HepG2 (cell line): ENCODE measurements at regions not wholly inside any gene's neighbourhood (a gene's known extent, or its start where the extent isn't known, plus 50 kb on each side); places are given as distances from the start of the nearest gene placed in this dataset.

Source experiments
- ATAC-seq: fragments of 200-7000 bp; cut with Tn5 transposase; 3 replicates; pipeline ENCODE4 v1.9.1; 2020; ENCODE audit warnings: mild to moderate bottlenecking, moderate library complexity
- BruUV-seq: library from RNA; stranded (reverse); fragments of 400-500 nt; replicated peaks from 2 replicates; lab custom pipeline; 2021; lab: Mats Ljungman, UMichigan
- CTCF ChIA-PET: fragments of 300-600 bp; formaldehyde crosslinking; extraction: SDS; loops from one replicate; lab custom pipeline; 2021; ENCODE audit warnings: low total read pairs, inconsistent platforms, low intra/inter-chr PET ratio; lab: Yijun Ruan, JAX
- POLR2A ChIA-PET: fragments of 350-600 bp; sonication (Branson Sonifier 250); formaldehyde crosslinking; loops from one replicate; lab custom pipeline; 2020; ENCODE audit warnings: antibody characterized with exemption, inconsistent platforms; lab: Yijun Ruan, JAX
- DNase-seq: peaks from one replicate; pipeline ENCODE4 v3.0.0-alpha.2; 2015; ENCODE audit warnings: low spot score
- FAIRE-seq: peaks from 3 replicates; lab custom pipeline; 2011; peaks lifted over from hg19 to GRCh38; lab: Jason Lieb, UNC
- H2AFZ ChIP-seq: one replicate; pipeline ENCODE4 v1.6.1; 2011; ENCODE audit warnings: low read length, inconsistent platforms
- H3K27ac ChIP-seq: fragments of 300-600 bp; 3 replicates; pipeline ENCODE4 v1.8.0; 2011; ENCODE audit warnings: mixed run types, mild to moderate bottlenecking, mixed read lengths, low read length, inconsistent platforms; ENCODE audit not compliant: insufficient read depth; ENCODE audit errors: extremely low read length
- H3K27me3 ChIP-seq, 2 experiments: fragments of 200-600 bp in 1 of 2; 2 replicates in 1 of 2; 3 replicates in 1 of 2; pipeline versions ENCODE4 v1.6.0 to v1.8.0; 2011; ENCODE audit warnings: low read length in 2 of 2, mild to moderate bottlenecking in 2 of 2, moderate library complexity in 2 of 2, inconsistent platforms in 1 of 2; ENCODE audit not compliant: insufficient read depth in 2 of 2, control insufficient read depth in 1 of 2
- H3K36me3 ChIP-seq, 2 experiments: fragments of 200-600 bp in 1 of 2; replicated peaks in 1 of 2; 2 replicates in 1 of 2; 3 replicates in 1 of 2; pipeline versions ENCODE4 v1.5.1 to v1.8.0; 2011; ENCODE audit warnings: low read length in 2 of 2, inconsistent platforms in 1 of 2; ENCODE audit not compliant: insufficient read depth in 2 of 2, control insufficient read depth in 1 of 2
- H3K4me1 ChIP-seq: 2 replicates; pipeline ENCODE4 v1.5.1; 2012; ENCODE audit warnings: low read length, inconsistent platforms; ENCODE audit not compliant: insufficient read depth
- H3K4me2 ChIP-seq: 2 replicates; pipeline ENCODE4 v1.6.0; 2011; ENCODE audit warnings: low read depth, low read length, inconsistent platforms
- H3K4me3 ChIP-seq, 3 experiments: fragments of 200-600 bp in 1 of 3; sonication (generic), shearing (Covaris generic) in 1 of 3; replicated peaks in 1 of 3; 2 replicates each; pipeline ENCODE4 v1.5.1; 2011 to 2016; ENCODE audit warnings: low read length in 3 of 3, inconsistent platforms in 2 of 3, low read depth in 2 of 3, mild to moderate bottlenecking in 2 of 3, control low read depth in 1 of 3, mixed read lengths in 1 of 3; ENCODE audit not compliant: insufficient read depth in 1 of 3
- H3K79me2 ChIP-seq: one replicate; pipeline ENCODE4 v1.6.1; 2011; ENCODE audit warnings: low read length, inconsistent platforms; ENCODE audit not compliant: insufficient read depth
- H3K9ac ChIP-seq: 2 replicates; pipeline ENCODE4 v1.6.0; 2011; ENCODE audit warnings: mild to moderate bottlenecking, low read depth, low read length, inconsistent platforms; ENCODE audit not compliant: insufficient read depth
- H3K9me3 ChIP-seq: 2 replicates; pipeline ENCODE4 v1.5.1; 2012; ENCODE audit warnings: mild to moderate bottlenecking, low read length
- H4K20me1 ChIP-seq: 2 replicates; pipeline ENCODE4 v1.6.0; 2011; ENCODE audit warnings: inconsistent platforms, mild to moderate bottlenecking, low read length, moderate library complexity; ENCODE audit not compliant: insufficient read depth
- IRF9 ChIP-seq: sonication (generic); formaldehyde crosslinking; IDR thresholded peaks from 2 replicates; pipeline ENCODE4 v1.8.0; 2022; ENCODE audit warnings: missing genetic modification reagents, mild to moderate bottlenecking, borderline replicate concordance
- SMARCE1 ChIP-seq: fragments of 450-650 bp; IDR thresholded peaks from 2 replicates; pipeline ENCODE4 v1.6.1; 2017; ENCODE audit warnings: borderline replicate concordance
- ZNF574 ChIP-seq: sonication (generic); formaldehyde crosslinking; IDR thresholded peaks from 2 replicates; pipeline ENCODE4 v1.4.0; 2020; ENCODE audit warnings: missing genetic modification reagents
- ZNF639 ChIP-seq: conservative IDR thresholded peaks from 2 replicates; pipeline ENCODE4 v1.6.1; 2018; ENCODE audit warnings: missing genetic modification reagents
- whole genome bisulfite sequencing: methylation state at CpG from one replicate; pipeline ENCODE4 v1.1.6; 2017; ENCODE audit warnings: low lambda C conversion rate; 5-methylcytosine and 5-hydroxymethylcytosine counted together
- in situ Hi-C: cut with HindIII; loops from 2 replicates; pipeline ENCODE4 v1.10.0; 2017; ENCODE audit warnings: low pct_unique_long_range_greater_than_20kb; ENCODE audit not compliant: extremely low pct_ligation_motif_present
- intact Hi-C: fragments of 100-400 bp; cut with micrococcal nuclease; formaldehyde crosslinking; loops from one replicate; pipeline ENCODE4 v1.10.0; 2022; ENCODE audit not compliant: unreplicated experiment

DNA sequence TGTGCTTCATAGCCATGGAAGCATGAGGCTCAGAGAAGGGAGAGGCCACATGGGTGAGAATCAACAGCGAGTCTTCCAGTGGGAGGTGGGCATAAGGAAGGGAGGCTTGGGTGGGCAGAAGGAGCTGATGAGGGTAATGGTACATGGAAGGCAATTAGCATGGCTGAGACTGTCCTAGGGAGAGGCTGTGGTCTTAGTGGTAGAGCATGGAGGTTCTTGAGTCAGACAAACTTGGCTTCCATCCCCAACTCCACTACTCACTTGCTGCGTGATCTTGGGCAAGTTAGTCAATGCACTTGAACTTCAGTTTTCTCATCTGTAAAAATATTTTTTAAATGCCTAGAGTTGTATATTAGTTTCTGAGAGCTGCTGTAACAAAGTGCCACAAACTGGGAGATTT is 227.2 kb upstream of the E2F8 start:
- BruUV-seq = no TSS peak
- ChIA-PET CTCF (no interaction called here), POLR2A (no interaction called here)
- H3K27me3 ChIP-seq = 0 out of 5 replicates have a peak, but pooled peaks cover 0 to 3% of the 10 kb centered on the region in 2 experiments
- H3K4me3 ChIP-seq = no peak overlapping the region
- no peaks in the 10 kb centered on the region for H3K4me1 ChIP-seq
- no peak overlapping the region for H2AFZ ChIP-seq
- H3K9me3 ChIP-seq = no peaks in the 10 kb centered on the region
- TF ChIP-seq SMARCE1 = no peak
- TF ChIP-seq IRF9 (CRISPR knock-in tag) = no peak
- no peak for TF ChIP-seq ZNF574
- TF ChIP-seq ZNF639 (CRISPR knock-in tag) = no peak
- no peaks in the 10 kb centered on the region for H3K36me3 ChIP-seq
- H3K9ac ChIP-seq = no peak overlapping the region
- FAIRE-seq (no peak), DNase-seq (no peak), ATAC-seq (no peak)
- no peaks in the 10 kb centered on the region for H4K20me1 ChIP-seq
- no peak overlapping the region for H3K4me2 ChIP-seq
- in situ Hi-C loops (no loop called here), intact Hi-C loops (no loop called here)
- no peaks in the 10 kb centered on the region for H3K79me2 ChIP-seq
- 20% methylated on average over 2 of the region's 2 CpGs for WGBS
- no peak overlapping the region for H3K27ac ChIP-seq
